ENCODE measurements at regions not wholly inside any gene's neighbourhood (a gene's known extent, or its start where the extent isn't known, plus 50 kb on each side); places are given as distances from the start of the nearest gene placed in this dataset.
"Not testable (repeated sequence)": the region's sequence is repeated elsewhere in the genome, so short reads cannot be mapped to it uniquely, and the experiment has no call there.

GRCh38 chr9:7591501-7591900 lies 208.1 kb downstream of the DMAC1 start:
- no peak overlapping the region for H3K27ac ChIP-seq (ENCODE audit: low read depth, low read length, severe bottlenecking)
- H3K36me3 ChIP-seq (ENCODE audit: control insufficient read depth, insufficient read depth, low read length): no peaks in the 10 kb centered on the region
- H3K4me1 ChIP-seq (ENCODE audit: control insufficient read depth, insufficient read depth, low read length, poor library complexity, severe bottlenecking): peaks cover 3% of the 10 kb centered on the region
- 100% methylated on average over 1 to 2 of the region's 2 CpGs for WGBS, 2 experiments (ENCODE audit: insufficient coverage in 2 of 2)
- no peak overlapping the region for H3K4me3 ChIP-seq (ENCODE audit: extremely low read depth, insufficient read depth, low read length, poor library complexity, severe bottlenecking)
- no peaks in the 10 kb centered on the region for H3K9me3 ChIP-seq (ENCODE audit: control insufficient read depth, low read length)

- Histone ChIP-seq H3K36me3 (ENCODE audit: control insufficient read depth, insufficient read depth, low read length) (no peaks in the 10 kb centered on the region), H3K27ac (ENCODE audit: low read depth, low read length, severe bottlenecking) (no peak overlapping the region), H3K4me3 (ENCODE audit: extremely low read depth, insufficient read depth, low read length, poor library complexity, severe bottlenecking) (no peak overlapping the region), H3K4me1 (ENCODE audit: control insufficient read depth, insufficient read depth, low read length, poor library complexity, severe bottlenecking) (no peaks in the 10 kb centered on the region), H3K9me3 (ENCODE audit: control insufficient read depth, low read length) (no peaks in the 10 kb centered on the region)
- 88 to 100% methylated on average over 2 of the region's 5 CpGs for WGBS, 2 experiments (ENCODE audit: insufficient coverage in 2 of 2)
These were observed 219.0 kb downstream of the DMAC1 start for GRCh38 chr9:7580568-7580967.

GRCh38 chr9:7579351-7579750 lies 220.2 kb downstream of the DMAC1 start:
- Histone ChIP-seq H3K36me3 (ENCODE audit: control insufficient read depth, insufficient read depth, low read length) (no peaks in the 10 kb centered on the region), H3K4me1 (ENCODE audit: control insufficient read depth, insufficient read depth, low read length, poor library complexity, severe bottlenecking) (no peaks in the 10 kb centered on the region), H3K27ac (ENCODE audit: low read depth, low read length, severe bottlenecking) (no peak overlapping the region), H3K9me3 (ENCODE audit: control insufficient read depth, low read length) (no peaks in the 10 kb centered on the region), H3K4me3 (ENCODE audit: extremely low read depth, insufficient read depth, low read length, poor library complexity, severe bottlenecking) (no peak overlapping the region)
- WGBS, 2 experiments (ENCODE audit: insufficient coverage in 2 of 2): 45 to 57% methylated on average over 1 of the region's 1 CpG

- 92 to 94% methylated on average over 2 to 3 of the region's 3 CpGs for WGBS, 2 experiments (ENCODE audit: insufficient coverage in 2 of 2)
- no peaks in the 10 kb centered on the region for H3K36me3 ChIP-seq (ENCODE audit: control insufficient read depth, insufficient read depth, low read length)
- no peaks in the 10 kb centered on the region for H3K9me3 ChIP-seq (ENCODE audit: control insufficient read depth, low read length)
- no peak overlapping the region for H3K27ac ChIP-seq (ENCODE audit: low read depth, low read length, severe bottlenecking)
- no peak overlapping the region for H3K4me3 ChIP-seq (ENCODE audit: extremely low read depth, insufficient read depth, low read length, poor library complexity, severe bottlenecking)
- H3K4me1 ChIP-seq (ENCODE audit: control insufficient read depth, insufficient read depth, low read length, poor library complexity, severe bottlenecking): no peaks in the 10 kb centered on the region
These were observed 220.6 kb downstream of the DMAC1 start for GRCh38 chr9:7578951-7579350.

GRCh38 chr9:7570107-7570720 lies 229.4 kb downstream of the DMAC1 start:
- no peak overlapping the region for H3K4me3 ChIP-seq (ENCODE audit: extremely low read depth, insufficient read depth, low read length, poor library complexity, severe bottlenecking)
- no peaks in the 10 kb centered on the region for H3K4me1 ChIP-seq (ENCODE audit: control insufficient read depth, insufficient read depth, low read length, poor library complexity, severe bottlenecking)
- H3K9me3 ChIP-seq (ENCODE audit: control insufficient read depth, low read length): no peaks in the 10 kb centered on the region
- H3K27ac ChIP-seq (ENCODE audit: low read depth, low read length, severe bottlenecking): no peak overlapping the region
- WGBS, 2 experiments (ENCODE audit: insufficient coverage in 2 of 2): 100% methylated on average over 1 of the region's 1 CpG
- H3K36me3 ChIP-seq (ENCODE audit: control insufficient read depth, insufficient read depth, low read length): no peaks in the 10 kb centered on the region

- no CpG with 5 or more reads among the region's 2 CpGs for WGBS, 2 experiments (ENCODE audit: insufficient coverage in 2 of 2)
- Histone ChIP-seq H3K4me3 (ENCODE audit: extremely low read depth, insufficient read depth, low read length, poor library complexity, severe bottlenecking) (no peak overlapping the region), H3K27ac (ENCODE audit: low read depth, low read length, severe bottlenecking) (no peak overlapping the region), H3K9me3 (ENCODE audit: control insufficient read depth, low read length) (no peaks in the 10 kb centered on the region), H3K36me3 (ENCODE audit: control insufficient read depth, insufficient read depth, low read length) (no peaks in the 10 kb centered on the region), H3K4me1 (ENCODE audit: control insufficient read depth, insufficient read depth, low read length, poor library complexity, severe bottlenecking) (no peaks in the 10 kb centered on the region)
These were observed 231.9 kb downstream of the DMAC1 start for GRCh38 chr9:7567687-7568086.

- no peaks in the 10 kb centered on the region for H3K9me3 ChIP-seq (ENCODE audit: control insufficient read depth, low read length)
- H3K36me3 ChIP-seq (ENCODE audit: control insufficient read depth, insufficient read depth, low read length): no peaks in the 10 kb centered on the region
- peak overlapping the region; percentile 26 for H3K27ac ChIP-seq (ENCODE audit: low read depth, low read length, severe bottlenecking)
- 60 to 84% methylated on average over 1 to 2 of the region's 6 CpGs for WGBS, 2 experiments (ENCODE audit: insufficient coverage in 2 of 2)
- no peak overlapping the region for H3K4me3 ChIP-seq (ENCODE audit: extremely low read depth, insufficient read depth, low read length, poor library complexity, severe bottlenecking)
- no peaks in the 10 kb centered on the region for H3K4me1 ChIP-seq (ENCODE audit: control insufficient read depth, insufficient read depth, low read length, poor library complexity, severe bottlenecking)
These were observed 238.0 kb downstream of the DMAC1 start for GRCh38 chr9:7561527-7562080.

GRCh38 chr9:7560669-7561305 lies 238.8 kb downstream of the DMAC1 start:
- WGBS, 2 experiments (ENCODE audit: insufficient coverage in 2 of 2): 20% methylated on average over 2 of the region's 5 CpGs
- no peaks in the 10 kb centered on the region for H3K36me3 ChIP-seq (ENCODE audit: control insufficient read depth, insufficient read depth, low read length)
- no peaks in the 10 kb centered on the region for H3K4me1 ChIP-seq (ENCODE audit: control insufficient read depth, insufficient read depth, low read length, poor library complexity, severe bottlenecking)
- no peak overlapping the region for H3K4me3 ChIP-seq (ENCODE audit: extremely low read depth, insufficient read depth, low read length, poor library complexity, severe bottlenecking)
- no peaks in the 10 kb centered on the region for H3K9me3 ChIP-seq (ENCODE audit: control insufficient read depth, low read length)
- peak overlapping the region; percentile 26 for H3K27ac ChIP-seq (ENCODE audit: low read depth, low read length, severe bottlenecking)

GRCh38 chr9:7554699-7555098 lies 244.9 kb downstream of the DMAC1 start:
- H3K4me1 ChIP-seq (ENCODE audit: control insufficient read depth, insufficient read depth, low read length, poor library complexity, severe bottlenecking): no peaks in the 10 kb centered on the region
- no peak overlapping the region for H3K4me3 ChIP-seq (ENCODE audit: extremely low read depth, insufficient read depth, low read length, poor library complexity, severe bottlenecking)
- no peak overlapping the region for H3K27ac ChIP-seq (ENCODE audit: low read depth, low read length, severe bottlenecking)
- WGBS, 2 experiments (ENCODE audit: insufficient coverage in 2 of 2): no CpG with 5 or more reads among the region's 2 CpGs
- H3K9me3 ChIP-seq (ENCODE audit: control insufficient read depth, low read length): no peaks in the 10 kb centered on the region
- no peaks in the 10 kb centered on the region for H3K36me3 ChIP-seq (ENCODE audit: control insufficient read depth, insufficient read depth, low read length)

- not testable (repeated sequence) for H3K27ac ChIP-seq (ENCODE audit: low read depth, low read length, severe bottlenecking); H3K4me1 ChIP-seq (ENCODE audit: control insufficient read depth, insufficient read depth, low read length, poor library complexity, severe bottlenecking); H3K9me3 ChIP-seq (ENCODE audit: control insufficient read depth, low read length); H3K4me3 ChIP-seq (ENCODE audit: extremely low read depth, insufficient read depth, low read length, poor library complexity, severe bottlenecking); H3K36me3 ChIP-seq (ENCODE audit: control insufficient read depth, insufficient read depth, low read length)
- WGBS, 2 experiments (ENCODE audit: insufficient coverage in 2 of 2): 67% methylated on average over 1 of the region's 1 CpG; no CpG with 5 or more reads in 1 of the 2 experiments
These were observed 246.9 kb downstream of the DMAC1 start for GRCh38 chr9:7552706-7553105.

GRCh38 chr9:7549249-7549648 lies 250.3 kb downstream of the DMAC1 start:
- H3K36me3 ChIP-seq (ENCODE audit: control insufficient read depth, insufficient read depth, low read length): no peaks in the 10 kb centered on the region
- no peaks in the 10 kb centered on the region for H3K9me3 ChIP-seq (ENCODE audit: control insufficient read depth, low read length)
- peaks cover 4% of the 10 kb centered on the region for H3K4me1 ChIP-seq (ENCODE audit: control insufficient read depth, insufficient read depth, low read length, poor library complexity, severe bottlenecking)
- H3K27ac ChIP-seq (ENCODE audit: low read depth, low read length, severe bottlenecking): no peak overlapping the region
- H3K4me3 ChIP-seq (ENCODE audit: extremely low read depth, insufficient read depth, low read length, poor library complexity, severe bottlenecking): no peak overlapping the region
- WGBS, 2 experiments (ENCODE audit: insufficient coverage in 2 of 2): 38 to 60% methylated on average over 1 to 2 of the region's 3 CpGs

Measured in mesodermal cell (in vitro differentiated cells).